ENCODE measurements at regions not wholly inside any gene's neighbourhood (a gene's known extent, or its start where the extent isn't known, plus 50 kb on each side); places are given as distances from the start of the nearest gene placed in this dataset.

DNA sequence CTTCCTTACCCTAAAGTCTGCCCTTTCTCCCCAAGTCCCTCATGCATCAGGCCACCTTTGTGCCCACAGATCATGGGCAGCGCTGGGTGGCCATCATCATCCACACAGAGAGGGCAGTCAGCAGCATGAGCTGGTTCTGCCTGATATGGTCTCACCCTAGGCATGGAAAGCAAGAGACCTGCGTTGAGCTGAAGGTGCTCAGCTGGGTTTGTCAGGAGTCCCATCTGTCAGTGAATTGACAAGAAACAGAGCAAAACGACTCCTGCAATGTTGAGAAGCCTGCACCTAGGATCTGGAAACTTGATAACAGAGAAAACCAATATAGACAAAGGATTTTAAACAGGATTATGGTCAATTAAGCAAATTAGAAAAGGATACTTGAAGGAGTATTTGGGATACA, 242.7 kb upstream of the PRSS1 start:
- H3K9me3 ChIP-seq (ENCODE audit: control insufficient read depth in 1 of 2, insufficient read depth in 1 of 2, low read depth in 1 of 2, low read length in 2 of 2), result no peaks in the 10 kb centered on the region
- H3K27me3 ChIP-seq (ENCODE audit: insufficient read depth, low read length), result no peaks in the 10 kb centered on the region
- H4K20me1 ChIP-seq (ENCODE audit: insufficient read depth), result no peaks in the 10 kb centered on the region
- H2AFZ ChIP-seq (ENCODE audit: low read depth, low read length, poor library complexity, severe bottlenecking), result no peak overlapping the region
- ChIA-PET POLR2A (interaction anchor here (0.6 kb wide), 1 partner anchor 20 kb away, joined by 4 read pairs; no protein-coding TSS in a partner anchor), RAD21 (ENCODE audit: low non-redundant PET in 1 of 2, low total read pairs in 2 of 2, uncharacterized antibody in 2 of 2, unreplicated experiment in 2 of 2) (no interaction called here), CTCF (interaction anchor here (0.7 to 3.4 kb wide), 9 partner anchors 9 to 93 kb away, joined by 3 to 21 read pairs (median 4); no protein-coding TSS in a partner anchor)
- H3K4me1 ChIP-seq (ENCODE audit: control insufficient read depth in 1 of 2, insufficient read depth in 2 of 2, low read length in 2 of 2), result peaks cover 4 to 33% of the 10 kb centered on the region in 2 experiments; a peak in 3 of 4 replicates
- H3K4me2 ChIP-seq (ENCODE audit: low read length), result no peak overlapping the region
- H3K9me2 ChIP-seq (ENCODE audit: insufficient read depth), result no peaks in the 10 kb centered on the region
- TF ChIP-seq RAD21 (IDR thresholded peaks at IDR 0.05; ENCODE audit: low read depth) (no peak), ZBTB33 (IDR thresholded peaks at IDR 0.05; ENCODE audit: extremely low read depth, insufficient replicate concordance, low read length) (no peak), ELF1 (IDR thresholded peaks at IDR 0.05; ENCODE audit: borderline replicate concordance, low read depth) (no peak), EGR1 (IDR thresholded peaks at IDR 0.05; ENCODE audit: low read depth) (no peak), EZH2 (IDR thresholded peaks at IDR 0.05) (no peak), EZH2phosphoT487 (IDR thresholded peaks at IDR 0.05; ENCODE audit: borderline replicate concordance) (no peak), CBX3 (IDR thresholded peaks at IDR 0.05; ENCODE audit: low read depth) (no peak), CEBPB (IDR thresholded peaks at IDR 0.05; ENCODE audit: low read depth) (no peak), MAX (IDR thresholded peaks at IDR 0.05) (no peak), YY1 (IDR thresholded peaks at IDR 0.05; ENCODE audit: extremely low read depth, insufficient replicate concordance, low read depth, low read length) (no peak), POLR2A (IDR thresholded peaks at IDR 0.05; ENCODE audit: borderline replicate concordance, extremely low read depth, insufficient read depth, insufficient read length) (no peak), POLR2AphosphoS5 (IDR thresholded peaks at IDR 0.05; ENCODE audit: low read depth, low read length) (no peak), ATF3 (IDR thresholded peaks at IDR 0.05) (no peak), SRF (IDR thresholded peaks at IDR 0.05; ENCODE audit: low read depth) (no peak), FOSL1 (IDR thresholded peaks at IDR 0.05; ENCODE audit: low read depth) (no peak), JUND (IDR thresholded peaks at IDR 0.05) (no peak)
- TF ChIP-seq, protein P1, sequence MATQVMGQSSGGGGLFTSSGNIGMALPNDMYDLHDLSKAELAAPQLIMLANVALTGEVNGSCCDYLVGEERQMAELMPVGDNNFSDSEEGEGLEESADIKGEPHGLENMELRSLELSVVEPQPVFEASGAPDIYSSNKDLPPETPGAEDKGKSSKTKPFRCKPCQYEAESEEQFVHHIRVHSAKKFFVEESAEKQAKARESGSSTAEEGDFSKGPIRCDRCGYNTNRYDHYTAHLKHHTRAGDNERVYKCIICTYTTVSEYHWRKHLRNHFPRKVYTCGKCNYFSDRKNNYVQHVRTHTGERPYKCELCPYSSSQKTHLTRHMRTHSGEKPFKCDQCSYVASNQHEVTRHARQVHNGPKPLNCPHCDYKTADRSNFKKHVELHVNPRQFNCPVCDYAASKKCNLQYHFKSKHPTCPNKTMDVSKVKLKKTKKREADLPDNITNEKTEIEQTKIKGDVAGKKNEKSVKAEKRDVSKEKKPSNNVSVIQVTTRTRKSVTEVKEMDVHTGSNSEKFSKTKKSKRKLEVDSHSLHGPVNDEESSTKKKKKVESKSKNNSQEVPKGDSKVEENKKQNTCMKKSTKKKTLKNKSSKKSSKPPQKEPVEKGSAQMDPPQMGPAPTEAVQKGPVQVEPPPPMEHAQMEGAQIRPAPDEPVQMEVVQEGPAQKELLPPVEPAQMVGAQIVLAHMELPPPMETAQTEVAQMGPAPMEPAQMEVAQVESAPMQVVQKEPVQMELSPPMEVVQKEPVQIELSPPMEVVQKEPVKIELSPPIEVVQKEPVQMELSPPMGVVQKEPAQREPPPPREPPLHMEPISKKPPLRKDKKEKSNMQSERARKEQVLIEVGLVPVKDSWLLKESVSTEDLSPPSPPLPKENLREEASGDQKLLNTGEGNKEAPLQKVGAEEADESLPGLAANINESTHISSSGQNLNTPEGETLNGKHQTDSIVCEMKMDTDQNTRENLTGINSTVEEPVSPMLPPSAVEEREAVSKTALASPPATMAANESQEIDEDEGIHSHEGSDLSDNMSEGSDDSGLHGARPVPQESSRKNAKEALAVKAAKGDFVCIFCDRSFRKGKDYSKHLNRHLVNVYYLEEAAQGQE (IDR thresholded peaks at IDR 0.05; ENCODE audit: low read depth), result no peak
- TF ChIP-seq, protein P2, sequence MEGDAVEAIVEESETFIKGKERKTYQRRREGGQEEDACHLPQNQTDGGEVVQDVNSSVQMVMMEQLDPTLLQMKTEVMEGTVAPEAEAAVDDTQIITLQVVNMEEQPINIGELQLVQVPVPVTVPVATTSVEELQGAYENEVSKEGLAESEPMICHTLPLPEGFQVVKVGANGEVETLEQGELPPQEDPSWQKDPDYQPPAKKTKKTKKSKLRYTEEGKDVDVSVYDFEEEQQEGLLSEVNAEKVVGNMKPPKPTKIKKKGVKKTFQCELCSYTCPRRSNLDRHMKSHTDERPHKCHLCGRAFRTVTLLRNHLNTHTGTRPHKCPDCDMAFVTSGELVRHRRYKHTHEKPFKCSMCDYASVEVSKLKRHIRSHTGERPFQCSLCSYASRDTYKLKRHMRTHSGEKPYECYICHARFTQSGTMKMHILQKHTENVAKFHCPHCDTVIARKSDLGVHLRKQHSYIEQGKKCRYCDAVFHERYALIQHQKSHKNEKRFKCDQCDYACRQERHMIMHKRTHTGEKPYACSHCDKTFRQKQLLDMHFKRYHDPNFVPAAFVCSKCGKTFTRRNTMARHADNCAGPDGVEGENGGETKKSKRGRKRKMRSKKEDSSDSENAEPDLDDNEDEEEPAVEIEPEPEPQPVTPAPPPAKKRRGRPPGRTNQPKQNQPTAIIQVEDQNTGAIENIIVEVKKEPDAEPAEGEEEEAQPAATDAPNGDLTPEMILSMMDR (IDR thresholded peaks at IDR 0.05 in 2 of 3, conservative IDR thresholded peaks at IDR 0.05 in 1 of 3; ENCODE audit: borderline replicate concordance in 1 of 3, insufficient read depth in 1 of 3, low read depth in 2 of 3, low read length in 2 of 3), result no peak
- no peaks in the 10 kb centered on the region for H3K36me3 ChIP-seq (ENCODE audit: control insufficient read depth in 1 of 2, insufficient read depth in 2 of 2, low read length in 2 of 2)
- BruUV-seq (replicated peaks), result no TSS peak
- ATAC-seq (no peak), DNase-seq (ENCODE audit: low read depth, low spot score) (no peak)
- no peak overlapping the region for H3K4me3 ChIP-seq (replicated peaks in 1 of 2; ENCODE audit: low read depth in 1 of 2, low read length in 2 of 2)
- intact Hi-C loops (cut with micrococcal nuclease), result no loop called here
- no peaks in the 10 kb centered on the region for H3K79me2 ChIP-seq (ENCODE audit: insufficient read depth, low read length)
- no peak overlapping the region for H3K27ac ChIP-seq (ENCODE audit: low read depth, low read length)
- H3K9ac ChIP-seq (ENCODE audit: low read length), result no peak overlapping the region

Measured in HCT116 (cell line).